Lung (tissue), 11 donors: ENCODE measurements at regions not wholly inside any gene's neighbourhood (a gene's known extent, or its start where the extent isn't known, plus 50 kb on each side); places are given as distances from the start of the nearest gene placed in this dataset.

Source experiments
- ATAC-seq: fragments of 200-7000 bp; cut with Tn5 transposase; one replicate; pipeline ENCODE4 v1.9.1; 2020; ENCODE audit warnings: moderate number of reproducible peaks; ENCODE audit not compliant: insufficient read depth, low FRiP score
- DNase-seq, 3 donors: peaks; one replicate each; pipeline ENCODE4 v3.0.0-alpha.2; 2013 to 2017
- H3K27ac ChIP-seq, 2 donors: one replicate each; pipeline ENCODE4 v1.5.1; 2013; ENCODE audit warnings: mild to moderate bottlenecking in 2 of 2, moderate library complexity in 2 of 2, control low read depth in 1 of 2, inconsistent platforms in 1 of 2, low read depth in 1 of 2, low read length in 1 of 2
- H3K27me3 ChIP-seq, 3 donors: one replicate each; pipeline ENCODE4 v1.5.1; 2013; ENCODE audit warnings: low read length in 2 of 3; ENCODE audit not compliant: control insufficient read depth in 3 of 3, insufficient read depth in 3 of 3
- H3K36me3 ChIP-seq, 4 donors: one replicate each; pipeline ENCODE4 v1.5.1; 2013; ENCODE audit warnings: low read length in 4 of 4, mild to moderate bottlenecking in 1 of 4, moderate library complexity in 1 of 4; ENCODE audit not compliant: control insufficient read depth in 4 of 4, insufficient read depth in 4 of 4
- H3K4me1 ChIP-seq, 5 donors: one replicate each; pipeline ENCODE4 v1.5.1; 2013; ENCODE audit warnings: low read length in 5 of 5, mild to moderate bottlenecking in 2 of 5, moderate library complexity in 1 of 5; ENCODE audit not compliant: control insufficient read depth in 5 of 5, insufficient read depth in 5 of 5
- H3K4me3 ChIP-seq: one replicate; pipeline ENCODE4 v1.5.1; 2013; ENCODE audit warnings: mild to moderate bottlenecking, control low read depth, moderate library complexity
- H3K9ac ChIP-seq, 2 donors: one replicate each; pipeline ENCODE4 v1.5.1; 2013; ENCODE audit warnings: low read length in 2 of 2, control low read depth in 1 of 2; ENCODE audit not compliant: insufficient read depth in 1 of 2
- H3K9me3 ChIP-seq, 4 donors: one replicate each; pipeline ENCODE4 v1.5.1; 2013; ENCODE audit warnings: low read length in 3 of 4, mild to moderate bottlenecking in 1 of 4, moderate library complexity in 1 of 4; ENCODE audit not compliant: control insufficient read depth in 4 of 4, insufficient read depth in 3 of 4
- CTCF ChIP-seq: IDR thresholded peaks from 2 replicates; pipeline ENCODE4 v1.5.1; 2012; ENCODE audit warnings: mild to moderate bottlenecking; ENCODE audit errors: control extremely low read depth, extremely low read depth
- WGBS, 2 donors: extraction: QIAGEN DNeasy Blood & Tissue Kit; methylation state at CpG; one replicate each; pipeline ENCODE4 v1.1.7; 2013; 5-methylcytosine and 5-hydroxymethylcytosine counted together
- donor health status: control.
- donor health status: control.
- donor health status: Bipolar disorder and iron deficiency.
- donor health status: healthy.
- donor health status: DM: yes; HTN: yes; CAD: no.

- Histone ChIP-seq H3K36me3 (no peaks in the 10 kb centered on the region), H3K27me3 (peaks cover 0 to 5% (median 0%) of the 10 kb centered on the region in 3 donors), H3K27ac (no peak overlapping the region), H3K4me1 (no peaks in the 10 kb centered on the region), H3K9ac (no peak overlapping the region), H3K4me3 (no peak overlapping the region), H3K9me3 (peaks cover 0 to 2% (median 0%) of the 10 kb centered on the region in 4 donors)
- ATAC-seq (no peak), DNase-seq (no peak)
- 93 to 96% methylated on average over 18 of the region's 18 CpGs for WGBS, 2 donors
- no peak for TF ChIP-seq CTCF
These were observed 85.9 kb upstream of the IGF1R start for GRCh38 chr15:98562331-98562937.

DNA sequence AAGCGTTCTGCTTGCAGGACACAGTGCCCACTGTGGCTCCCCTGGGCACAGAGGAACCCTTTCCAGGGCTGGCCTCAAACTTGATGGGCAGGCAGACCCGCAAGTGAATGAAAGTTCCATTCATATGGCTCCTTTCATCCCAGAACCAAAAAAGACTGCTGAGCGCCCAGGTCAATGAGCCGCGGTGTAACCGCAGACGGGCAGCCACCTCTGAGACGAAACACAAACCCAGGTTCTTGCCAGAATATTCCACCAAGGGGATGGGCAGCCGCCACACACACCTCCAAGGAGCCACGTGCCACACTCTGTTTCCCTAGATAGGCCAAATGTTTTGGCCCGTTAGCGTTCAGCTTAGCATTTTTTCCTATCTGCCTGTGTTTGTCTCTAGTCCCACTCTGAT lies 82.8 kb upstream of the IGF1R start:
- ATAC-seq (no peak), DNase-seq (no peak)
- H3K9ac ChIP-seq: no peak overlapping the region
- H3K36me3 ChIP-seq: no peaks in the 10 kb centered on the region
- no peak overlapping the region for H3K4me3 ChIP-seq
- no peak for TF ChIP-seq CTCF
- 92 to 93% methylated on average over 12 of the region's 12 CpGs for WGBS, 2 donors
- H3K4me1 ChIP-seq: no peaks in the 10 kb centered on the region
- no peak overlapping the region for H3K27ac ChIP-seq
- peaks cover 0 to 2% (median 0%) of the 10 kb centered on the region in 4 donors for H3K9me3 ChIP-seq
- H3K27me3 ChIP-seq: no peaks in the 10 kb centered on the region

DNA sequence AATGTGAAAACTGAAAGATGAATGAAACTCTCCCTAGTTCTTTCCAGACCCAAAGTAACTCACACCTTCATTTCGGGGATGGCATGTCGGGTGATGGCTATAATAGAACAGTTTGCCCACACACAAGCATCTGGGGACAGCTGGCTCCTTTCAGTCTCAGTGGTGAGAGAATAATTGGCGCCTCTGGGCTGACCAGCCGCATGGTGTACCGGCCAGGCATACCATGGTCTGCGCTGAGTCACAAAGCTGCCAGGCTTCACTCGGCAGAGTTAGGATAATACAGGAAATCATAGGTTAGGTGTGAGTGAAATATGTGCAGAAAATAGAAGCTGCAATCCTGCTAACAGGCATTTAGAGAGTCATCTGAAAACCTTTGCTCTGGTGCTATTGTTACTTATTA lies 80.4 kb upstream of the IGF1R start:
- Histone ChIP-seq H3K36me3 (no peaks in the 10 kb centered on the region), H3K9me3 (peaks cover 0 to 2% (median 0%) of the 10 kb centered on the region in 4 donors), H3K4me3 (no peak overlapping the region), H3K27me3 (no peaks in the 10 kb centered on the region), H3K4me1 (no peaks in the 10 kb centered on the region), H3K27ac (no peak overlapping the region), H3K9ac (no peak overlapping the region)
- DNase-seq (peak in 1 of 3 donors; percentile 24), ATAC-seq (no peak)
- WGBS, 2 donors: 74 to 76% methylated on average over 7 of the region's 7 CpGs
- no peak for TF ChIP-seq CTCF
